ENCODE measurements at regions not wholly inside any gene's neighbourhood (a gene's known extent, or its start where the extent isn't known, plus 50 kb on each side); places are given as distances from the start of the nearest gene placed in this dataset.
"Not testable (repeated sequence)": the region's sequence is repeated elsewhere in the genome, so short reads cannot be mapped to it uniquely, and the experiment has no call there.

- DNase-seq (ENCODE audit: low read depth in 1 of 2, low spot score in 1 of 2), result not testable (repeated sequence)
These were observed 126.4 kb downstream of the RBM46 start for GRCh38 chr4:154907345-154908045.

- DNase-seq (ENCODE audit: low read depth in 1 of 2, low spot score in 1 of 2), result no peak
These were observed 127.1 kb downstream of the RBM46 start for GRCh38 chr4:154908168-154908567.

GRCh38 chr4:154911097-154911496, 130.0 kb downstream of the RBM46 start:
- no peak for DNase-seq (ENCODE audit: low read depth in 1 of 2, low spot score in 1 of 2)

- DNase-seq (ENCODE audit: low read depth in 1 of 2, low spot score in 1 of 2), result no peak
These were observed 130.6 kb downstream of the RBM46 start for GRCh38 chr4:154911608-154912098.

- no peak for DNase-seq (ENCODE audit: low read depth in 1 of 2, low spot score in 1 of 2)
These were observed 135.0 kb downstream of the RBM46 start for GRCh38 chr4:154916068-154916467.

GRCh38 chr4:154927126-154927680, 146.1 kb downstream of the RBM46 start:
- DNase-seq (ENCODE audit: low read depth in 1 of 2, low spot score in 1 of 2), result no peak

- no peak for DNase-seq (ENCODE audit: low read depth in 1 of 2, low spot score in 1 of 2)
These were observed 147.7 kb downstream of the RBM46 start for GRCh38 chr4:154928640-154929257.

GRCh38 chr4:154936873-154937272, 155.8 kb downstream of the RBM46 start:
- DNase-seq (ENCODE audit: low read depth in 1 of 2, low spot score in 1 of 2), result no peak

GRCh38 chr4:154939851-154940250, 158.8 kb downstream of the RBM46 start:
- no peak for DNase-seq (ENCODE audit: low read depth in 1 of 2, low spot score in 1 of 2)

GRCh38 chr4:154942176-154942575, 161.1 kb downstream of the RBM46 start:
- DNase-seq (ENCODE audit: low read depth in 1 of 2, low spot score in 1 of 2), result no peak

- no peak for DNase-seq (ENCODE audit: low read depth in 1 of 2, low spot score in 1 of 2)
These were observed 163.9 kb downstream of the RBM46 start for GRCh38 chr4:154944996-154945395.

GRCh38 chr4:154946113-154946512, 165.0 kb downstream of the RBM46 start:
- DNase-seq (ENCODE audit: low read depth in 1 of 2, low spot score in 1 of 2), result no peak

GRCh38 chr4:154953691-154954090, 172.6 kb downstream of the RBM46 start:
- no peak for DNase-seq (ENCODE audit: low read depth in 1 of 2, low spot score in 1 of 2)

GRCh38 chr4:154954117-154954516, 173.0 kb downstream of the RBM46 start:
- DNase-seq (ENCODE audit: low read depth in 1 of 2, low spot score in 1 of 2), result no peak

- no peak for DNase-seq (ENCODE audit: low read depth in 1 of 2, low spot score in 1 of 2)
These were observed 177.0 kb downstream of the RBM46 start for GRCh38 chr4:154958121-154958520.

GRCh38 chr4:154958621-154959358, 177.7 kb downstream of the RBM46 start:
- DNase-seq (ENCODE audit: low read depth in 1 of 2, low spot score in 1 of 2), result no peak

GRCh38 chr4:154959756-154960155, 178.7 kb downstream of the RBM46 start:
- no peak for DNase-seq (ENCODE audit: low read depth in 1 of 2, low spot score in 1 of 2)

- DNase-seq (ENCODE audit: low read depth in 1 of 2, low spot score in 1 of 2), result no peak
These were observed 179.4 kb downstream of the RBM46 start for GRCh38 chr4:154960476-154960875.

GRCh38 chr4:154961263-154961662, 180.2 kb downstream of the RBM46 start:
- DNase-seq (ENCODE audit: low read depth in 1 of 2, low spot score in 1 of 2), result no peak

GRCh38 chr4:154973244-154974035, 192.4 kb downstream of the RBM46 start:
- DNase-seq (ENCODE audit: low read depth in 1 of 2, low spot score in 1 of 2), result no peak

GRCh38 chr4:154977228-154977627, 196.2 kb downstream of the RBM46 start:
- no peak for DNase-seq (ENCODE audit: low read depth in 1 of 2, low spot score in 1 of 2)

Measured in activated CD4-positive, alpha-beta T cell treated with anti-CD3 and anti-CD28 coated beads, Interleukin-2, amount 50 U/mL, for 24 hours (primary cell).